Stimulated activated CD8-positive, alpha-beta memory T cell treated with anti-CD3 and anti-CD28 coated beads, Interleukin-7, amount 100 ng/mL, for 48 hours (primary cell): ENCODE measurements at regions not wholly inside any gene's neighbourhood (a gene's known extent, or its start where the extent isn't known, plus 50 kb on each side); places are given as distances from the start of the nearest gene placed in this dataset.

Experiments used
- DNase-seq, 2 donors: peaks; one replicate each; pipeline ENCODE4 v3.0.0-alpha.2; 2020; ENCODE audit warnings: low read depth in 1 of 2; ENCODE audit errors: extremely low read depth in 1 of 2

DNA sequence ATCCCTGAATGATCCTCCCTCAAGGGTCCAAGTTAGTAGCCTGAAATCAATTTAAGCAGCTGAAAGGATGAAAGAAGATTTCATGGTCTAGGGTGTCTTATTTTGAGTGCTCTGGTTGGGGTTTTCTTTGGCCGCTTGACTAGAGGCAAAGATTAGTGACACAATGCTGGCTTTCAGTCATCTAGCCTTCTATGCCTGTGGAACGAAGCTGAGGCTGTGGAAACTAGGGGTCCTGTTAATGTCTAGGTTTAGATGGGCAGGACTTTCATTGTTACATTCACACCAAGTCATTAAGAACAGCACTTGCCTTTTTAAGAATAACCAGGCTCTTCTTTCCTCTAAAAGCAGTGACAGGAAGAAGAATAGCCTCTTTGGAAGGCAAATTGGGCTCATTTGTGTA, 253.8 kb upstream of the E2F7 start:
- no peak for DNase-seq

DNA sequence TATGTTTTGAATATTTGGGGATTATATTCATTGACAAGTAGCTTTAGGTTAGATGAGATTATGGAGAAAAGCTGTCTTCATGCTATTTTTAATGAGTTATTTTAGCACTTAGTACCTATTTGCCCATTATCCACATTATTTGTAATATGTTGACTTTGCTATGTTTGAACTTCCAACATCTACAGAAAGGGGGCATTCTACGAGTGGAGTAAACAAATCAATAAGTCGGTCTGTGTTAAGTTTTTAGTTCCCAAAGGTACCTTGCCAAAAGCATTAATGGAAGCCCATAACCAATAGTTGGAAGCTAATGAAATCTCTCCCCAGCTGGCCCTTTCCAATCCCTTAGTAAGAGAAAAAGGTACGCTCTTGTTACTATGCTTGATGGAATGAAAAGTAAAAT, 250.0 kb upstream of the E2F7 start:
- DNase-seq = no peak

DNA sequence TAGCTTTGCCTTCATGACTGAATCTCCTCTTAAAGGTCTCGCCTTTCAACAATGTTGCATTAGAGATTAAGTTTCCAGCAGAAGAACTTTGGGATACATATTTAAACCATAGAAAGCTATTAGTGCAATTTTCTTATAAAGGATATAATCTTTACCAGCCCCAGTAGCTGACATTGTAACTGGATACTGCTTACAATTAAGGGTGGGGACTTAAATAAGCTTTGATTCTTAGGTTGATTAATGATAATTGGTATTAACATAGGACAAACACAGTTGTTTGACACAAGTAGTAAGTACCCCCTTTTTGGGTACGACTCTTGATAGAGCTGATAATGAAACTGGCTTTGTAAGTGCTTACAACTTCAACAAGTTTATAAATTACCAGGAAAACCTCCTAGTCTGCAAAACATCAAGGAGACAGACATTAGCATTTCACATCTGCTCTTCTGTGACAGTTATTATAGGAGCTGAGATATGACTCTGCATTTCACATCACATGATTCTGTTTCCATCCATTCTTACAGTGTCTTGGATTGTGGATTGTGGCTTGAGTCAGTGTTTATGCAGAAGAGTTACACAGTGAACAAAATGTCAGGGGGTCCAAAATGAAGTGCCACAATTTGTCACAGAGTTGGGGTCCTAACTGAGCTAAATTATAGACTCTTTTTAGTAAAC, 249.1 kb upstream of the E2F7 start:
- no peak for DNase-seq

DNA sequence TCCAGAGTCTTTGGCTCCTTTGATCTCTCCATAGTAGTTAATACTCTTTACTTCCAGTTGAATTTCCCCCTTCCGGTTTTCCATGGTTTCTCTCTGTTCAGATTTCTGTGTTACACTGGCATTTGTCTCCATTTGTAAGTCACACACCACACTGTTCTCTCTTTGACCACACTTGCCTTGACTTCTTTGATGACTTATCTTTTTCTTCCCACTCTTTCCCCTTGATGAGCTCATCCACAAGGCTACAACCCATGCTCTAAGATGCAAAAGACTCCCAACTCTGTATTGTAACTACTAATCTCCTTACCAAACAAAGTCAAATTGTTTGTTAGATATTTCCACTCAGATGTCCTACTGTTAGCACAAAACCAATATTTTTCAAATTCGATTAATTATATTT, 242.7 kb upstream of the E2F7 start:
- DNase-seq = no peak

DNA sequence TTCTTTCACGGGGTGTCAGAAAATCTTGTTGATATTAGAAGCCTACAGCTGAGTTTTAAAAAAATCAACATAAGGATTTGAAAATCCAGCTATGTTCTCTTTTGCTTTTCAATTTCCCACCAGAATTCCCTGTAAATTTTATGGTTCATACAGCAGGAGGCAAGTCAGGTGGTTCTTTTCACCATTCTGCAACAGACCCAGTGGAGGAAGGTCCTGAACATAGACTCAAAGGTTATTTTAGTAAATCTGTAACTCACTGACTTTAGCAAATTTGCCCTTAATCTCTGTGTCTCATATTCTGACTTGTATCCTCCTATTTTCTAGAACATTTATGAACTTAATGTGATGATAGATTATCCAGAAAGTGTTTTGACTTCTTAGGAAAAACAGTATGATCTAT, 235.4 kb upstream of the E2F7 start:
- DNase-seq = no peak

DNA sequence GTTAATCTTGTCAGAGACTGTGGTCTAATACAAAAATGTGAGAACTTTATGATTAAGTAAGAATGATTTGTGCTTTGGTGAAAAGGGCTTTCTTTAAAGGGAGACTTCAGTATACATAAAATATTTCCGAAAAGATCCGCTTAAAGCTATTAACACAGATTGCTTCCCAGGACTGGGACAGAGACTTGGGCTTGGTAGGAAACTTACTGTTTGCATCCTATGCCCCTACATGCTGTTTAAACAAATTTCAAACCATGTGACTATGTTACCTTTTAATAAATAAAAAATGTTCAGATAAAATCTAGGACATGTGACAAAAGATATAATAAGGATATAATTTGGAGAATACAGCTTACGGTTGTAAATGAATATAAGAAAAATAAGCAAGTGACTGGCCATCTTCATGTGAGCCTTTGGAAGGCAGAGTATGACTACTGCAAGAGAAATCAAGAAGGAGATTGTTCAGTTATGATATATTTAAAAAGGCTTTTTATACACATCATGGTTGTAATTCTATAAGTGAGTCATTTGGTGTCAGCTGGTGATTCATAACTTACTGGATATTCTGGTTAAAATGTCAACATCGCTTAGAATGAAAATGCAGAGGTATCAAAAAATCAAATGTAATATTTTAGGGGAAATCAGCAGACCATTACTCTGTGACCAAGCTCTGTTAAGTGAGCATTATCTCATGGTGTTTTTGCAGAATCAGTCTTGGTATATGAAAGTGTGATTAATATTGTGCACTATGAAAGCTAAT, 234.7 kb upstream of the E2F7 start:
- no peak for DNase-seq

DNA sequence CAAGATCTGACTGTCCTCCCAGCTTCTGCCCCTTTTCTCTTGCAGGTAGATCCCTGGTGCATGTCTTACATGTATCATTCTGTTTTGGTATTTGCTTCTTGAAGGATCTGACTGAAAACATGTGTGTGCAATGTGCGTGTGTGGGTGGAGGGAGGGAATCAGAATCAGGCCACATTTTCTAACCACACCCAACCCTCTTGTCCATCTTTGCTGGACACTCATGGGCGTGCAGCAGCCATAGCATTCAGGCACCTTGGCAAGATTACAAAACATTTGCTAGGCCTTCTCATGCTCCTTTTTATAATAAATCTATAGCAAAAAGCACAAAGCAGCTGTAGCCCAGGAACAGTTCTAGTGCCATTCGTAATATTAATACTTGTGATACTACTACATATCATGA, 233.6 kb upstream of the E2F7 start:
- DNase-seq = no peak

DNA sequence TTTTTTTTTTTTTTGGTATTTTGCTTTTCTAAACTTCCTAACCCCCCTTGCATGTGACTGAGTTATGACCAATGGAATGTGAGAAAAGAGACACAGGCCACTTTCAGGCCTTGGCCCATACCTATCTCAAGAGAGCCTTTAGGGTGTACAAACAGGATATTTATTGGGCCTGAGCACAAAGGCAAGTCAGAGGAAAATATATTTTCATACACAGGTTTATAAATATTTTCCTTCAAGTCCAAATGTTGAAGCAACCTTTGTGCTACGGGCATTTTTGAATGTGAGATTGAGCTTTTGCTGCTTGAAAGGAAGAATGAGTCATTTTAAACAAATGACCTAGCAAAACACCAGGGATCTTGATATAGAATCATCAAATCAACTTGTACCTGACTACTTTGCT, 228.6 kb upstream of the E2F7 start:
- no peak for DNase-seq

DNA sequence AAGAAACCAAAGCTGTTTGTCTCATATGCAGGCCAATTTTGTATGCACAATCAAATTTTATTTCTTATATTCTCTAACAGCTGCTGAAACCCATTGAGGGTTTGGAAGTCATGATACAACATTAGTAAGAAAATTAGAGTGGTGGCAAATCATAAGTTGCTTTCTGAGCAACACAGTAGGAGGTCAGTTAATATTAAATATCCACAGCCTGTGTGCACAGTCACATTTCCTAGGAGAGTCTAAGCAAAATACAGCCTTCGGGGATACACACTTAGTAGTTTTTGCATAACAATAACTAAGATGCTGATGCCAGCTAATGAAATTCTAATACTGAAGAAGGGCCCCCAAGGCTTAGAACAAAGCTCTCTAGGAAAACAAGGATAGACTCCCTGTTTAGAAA, 209.6 kb upstream of the E2F7 start:
- no peak for DNase-seq

DNA sequence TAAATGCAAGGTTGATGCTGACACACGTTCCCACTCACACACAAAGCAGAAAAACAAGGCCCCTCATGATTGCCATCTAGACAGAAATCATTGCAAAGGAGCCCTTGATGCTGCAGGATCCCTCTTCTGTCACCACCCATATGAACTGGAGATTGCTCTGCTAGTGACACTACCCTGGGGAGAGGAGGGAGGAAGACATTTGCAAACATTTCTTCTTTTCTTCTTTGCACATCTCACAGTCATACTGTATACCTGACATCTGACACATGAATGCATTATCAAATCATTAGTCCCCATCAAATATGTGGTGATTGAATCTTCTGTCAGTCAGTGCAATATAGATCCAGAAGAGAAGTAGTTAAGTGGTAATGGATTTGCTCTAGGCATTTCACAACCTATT, 208.5 kb upstream of the E2F7 start:
- no peak for DNase-seq

DNA sequence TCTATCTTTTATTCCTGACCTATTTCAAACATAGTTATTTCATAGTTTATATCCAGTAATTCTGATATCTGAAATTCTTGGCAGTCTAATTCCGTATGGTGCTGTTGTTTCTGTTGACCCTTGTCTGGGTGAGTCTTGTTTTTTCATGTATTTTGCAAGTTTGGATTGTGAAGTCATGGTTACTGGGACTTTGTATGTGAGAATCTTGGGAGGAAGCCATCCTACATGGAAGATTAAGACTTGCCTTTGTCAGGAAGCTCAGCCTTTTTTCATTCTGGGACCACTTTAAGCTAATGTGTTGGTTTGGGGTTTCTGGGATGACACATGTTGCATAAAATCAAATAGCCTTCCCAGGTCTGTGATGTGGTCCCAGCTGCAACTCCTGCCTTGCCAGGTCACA, 191.6 kb upstream of the E2F7 start:
- DNase-seq = no peak

DNA sequence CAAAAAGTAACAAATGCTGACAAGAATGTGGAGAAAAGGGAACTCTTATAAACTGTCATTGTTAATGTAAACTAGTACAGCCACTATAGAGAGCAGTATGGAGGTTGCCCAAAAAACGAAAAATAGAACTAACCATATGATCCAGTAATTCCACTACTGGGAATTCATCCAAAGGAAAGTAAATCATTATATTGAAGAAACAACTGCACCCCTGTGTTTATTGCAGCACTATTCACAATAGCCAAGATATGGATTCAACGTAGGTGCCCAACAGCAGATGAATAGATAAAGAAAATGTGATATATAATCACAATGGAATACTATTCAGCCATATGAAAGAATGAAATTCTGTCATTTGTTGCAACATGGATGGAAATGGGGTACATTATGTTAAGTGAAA, 188.0 kb upstream of the E2F7 start:
- DNase-seq = no peak

DNA sequence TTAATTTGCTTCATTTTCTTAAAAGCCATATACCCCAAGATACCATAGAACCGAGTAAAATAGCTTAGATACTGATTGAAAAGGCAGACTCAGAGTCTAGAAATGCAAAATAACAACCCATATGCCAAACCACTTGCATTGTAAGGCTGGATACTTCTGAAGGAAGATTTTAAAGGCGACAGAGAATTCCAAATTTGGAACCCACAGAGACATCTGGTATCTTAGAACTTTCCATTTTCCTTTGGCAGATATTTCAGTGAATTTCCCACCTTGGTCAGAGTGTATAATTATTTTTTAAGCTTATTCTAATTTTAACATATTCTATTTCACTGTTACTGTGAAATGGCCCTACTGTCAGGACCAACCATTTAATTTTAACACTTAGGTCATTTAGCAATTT, 186.4 kb upstream of the E2F7 start:
- no peak for DNase-seq

DNA sequence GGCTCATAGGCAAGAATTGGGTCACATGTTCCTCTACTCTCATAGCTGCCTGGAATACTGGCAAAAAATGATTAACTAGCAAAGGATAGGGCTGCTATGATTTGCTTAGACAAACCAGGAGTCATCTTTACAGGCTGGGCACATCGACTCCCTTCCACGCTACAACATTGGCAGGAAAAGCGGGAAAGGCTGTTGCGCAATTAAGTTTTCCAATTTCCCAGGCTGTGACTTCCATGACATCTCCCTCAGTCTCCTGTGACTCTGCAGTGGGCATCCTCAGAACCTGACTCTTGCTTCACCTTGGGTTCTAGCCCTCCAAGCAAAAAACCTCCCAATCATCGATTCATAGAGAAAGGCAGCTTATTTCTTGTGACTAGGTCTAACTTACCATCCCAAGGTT, 184.5 kb upstream of the E2F7 start:
- no peak for DNase-seq

DNA sequence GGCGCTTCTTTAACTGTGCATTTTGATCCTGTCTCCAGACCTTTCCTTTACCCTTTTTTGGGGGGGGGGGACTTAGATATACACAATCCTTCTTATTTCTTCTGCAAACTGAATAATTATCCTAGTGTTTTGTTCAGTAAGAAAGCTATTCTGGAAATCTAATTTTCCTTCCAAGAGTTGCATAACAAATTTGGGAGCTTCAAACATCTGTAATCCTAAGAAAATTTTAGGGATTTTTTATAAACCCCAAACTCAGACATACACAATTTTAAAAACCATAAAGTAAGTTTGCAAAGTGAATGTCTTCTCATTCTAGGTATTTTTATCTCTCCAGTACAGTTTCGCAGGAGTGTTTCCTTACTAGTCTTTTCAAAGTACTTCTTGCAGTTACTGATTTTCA, 182.7 kb upstream of the E2F7 start:
- DNase-seq = no peak

DNA sequence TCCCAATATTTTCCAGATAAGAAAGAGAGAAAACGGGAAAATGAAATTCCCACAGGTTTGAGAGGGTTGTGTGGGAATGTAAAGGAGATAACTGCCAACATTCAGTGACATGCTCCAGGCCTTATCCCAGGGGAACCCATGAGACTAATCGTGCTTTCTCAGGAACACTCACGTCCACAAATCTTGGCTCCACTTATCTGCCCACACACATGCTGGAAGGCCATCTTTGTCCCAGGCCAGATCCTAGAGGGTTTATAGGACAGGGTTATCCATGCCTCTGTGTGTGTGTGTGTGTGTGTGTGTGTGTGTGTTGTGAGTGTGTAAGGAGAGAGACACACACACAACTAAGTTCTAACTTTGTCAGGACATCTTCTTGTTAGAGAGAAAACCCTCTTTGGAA, 182.2 kb upstream of the E2F7 start:
- DNase-seq = no peak

DNA sequence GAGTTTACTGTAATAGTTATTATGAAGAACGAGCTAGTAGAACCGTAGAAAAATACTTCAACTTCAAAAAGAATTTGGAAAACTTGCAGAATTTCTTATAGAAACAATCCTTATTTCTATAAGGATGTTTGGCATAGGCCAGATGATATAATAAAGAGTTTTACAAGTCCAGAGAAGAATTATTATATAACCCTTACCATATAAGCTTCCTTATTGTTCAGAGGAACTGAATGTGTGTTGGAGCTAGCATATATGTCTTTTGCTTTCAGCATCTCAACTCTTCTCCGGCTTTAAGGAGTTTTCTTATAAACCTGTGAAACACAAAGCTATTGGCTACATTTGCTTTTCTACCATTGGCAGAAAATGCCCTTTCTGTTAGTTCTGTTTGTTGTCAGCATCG, 178.0 kb upstream of the E2F7 start:
- DNase-seq = no peak

DNA sequence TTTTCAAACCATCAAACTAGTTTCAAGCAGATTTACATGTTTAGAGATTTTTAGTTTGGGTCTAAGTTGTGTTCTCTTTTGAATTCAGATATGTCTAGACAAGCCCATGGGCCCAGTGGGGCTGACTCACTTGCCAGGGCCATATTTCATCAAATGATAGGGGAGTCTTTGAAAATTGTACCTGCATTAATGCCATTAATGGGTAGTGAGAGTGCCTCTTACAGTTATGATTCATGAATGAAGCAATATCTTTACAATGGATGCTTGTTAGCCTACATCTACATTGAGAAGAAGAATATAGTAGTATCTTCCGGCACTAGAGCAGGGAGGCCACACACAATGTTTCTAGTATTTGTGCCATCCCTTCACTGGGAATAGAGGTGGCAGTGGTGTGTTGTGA, 174.2 kb upstream of the E2F7 start:
- no peak for DNase-seq

DNA sequence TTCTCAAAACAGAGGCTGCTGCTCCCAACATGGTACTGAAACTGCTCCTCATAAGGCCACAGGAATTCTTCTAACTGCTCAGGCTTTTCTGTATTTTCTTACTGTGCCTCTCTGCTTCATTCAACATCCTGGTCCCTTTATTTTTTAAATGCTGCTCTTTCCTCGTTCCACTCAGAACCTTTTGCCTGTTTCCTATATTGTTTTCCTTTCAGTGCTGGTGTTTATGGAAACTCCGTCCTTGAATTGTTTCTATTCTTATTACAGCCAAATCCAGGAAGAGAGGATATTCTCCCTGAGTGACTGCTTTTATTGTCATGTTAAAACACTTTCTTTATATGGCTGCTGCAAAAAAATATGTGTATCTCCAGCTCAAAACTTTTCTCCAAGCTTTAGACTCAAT, 173.0 kb upstream of the E2F7 start:
- DNase-seq = no peak

DNA sequence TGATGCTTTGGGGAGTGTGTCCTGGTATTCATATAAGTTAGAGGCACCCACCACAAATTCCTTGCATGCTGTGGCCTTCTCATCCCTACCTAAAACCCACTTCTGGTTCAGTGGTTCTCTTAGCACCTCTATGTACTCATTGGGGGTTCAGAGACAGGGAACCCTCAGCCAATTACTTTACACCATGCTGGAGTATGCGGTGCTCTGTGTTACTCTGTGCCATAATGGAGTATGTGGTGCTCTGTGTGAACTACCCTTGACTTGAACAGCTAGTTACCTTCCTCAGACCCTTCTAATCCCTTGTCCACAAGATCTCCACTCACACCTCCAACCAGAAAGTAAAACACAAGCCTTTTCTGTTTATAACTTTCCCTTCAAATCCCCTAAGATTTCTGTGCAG, 172.5 kb upstream of the E2F7 start:
- DNase-seq = no peak

DNA sequence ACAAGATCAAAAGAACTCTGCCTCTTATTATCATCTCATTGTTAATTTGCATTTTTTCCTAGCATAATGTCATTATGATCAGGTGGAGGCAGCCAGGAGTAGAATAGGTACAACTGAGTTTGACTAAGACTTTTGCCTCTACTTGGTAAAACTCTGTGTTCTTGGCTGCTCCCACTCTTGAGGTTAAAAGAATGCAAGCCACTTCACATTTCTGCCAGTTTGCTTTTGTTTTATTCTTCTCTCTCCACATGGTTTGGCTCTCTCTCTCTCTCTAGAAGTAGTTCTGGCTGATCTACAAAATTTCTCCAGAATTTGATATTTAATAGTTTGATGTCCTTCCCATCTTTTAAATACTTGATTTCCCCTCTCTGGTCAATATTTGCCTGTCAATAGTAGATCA, 170.7 kb upstream of the E2F7 start:
- DNase-seq = no peak

DNA sequence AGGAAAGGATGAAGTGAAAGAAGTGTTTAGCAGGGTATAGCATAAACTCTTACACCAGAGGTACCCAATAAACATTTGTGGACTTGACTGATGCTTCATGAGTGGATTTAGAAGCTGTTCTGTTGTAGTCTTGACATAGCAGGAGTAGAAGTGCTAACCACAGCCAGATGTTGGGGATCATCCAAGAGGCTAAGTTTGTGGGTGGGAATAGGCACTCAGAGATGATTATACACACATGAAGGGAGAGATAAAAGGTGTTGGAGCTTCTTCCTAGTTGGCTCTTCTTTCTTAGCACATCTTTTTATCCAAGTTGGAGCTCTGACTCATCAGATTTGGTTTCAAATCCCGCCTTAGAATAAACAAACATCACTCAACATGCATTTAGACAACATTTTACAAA, 166.7 kb upstream of the E2F7 start:
- no peak for DNase-seq

DNA sequence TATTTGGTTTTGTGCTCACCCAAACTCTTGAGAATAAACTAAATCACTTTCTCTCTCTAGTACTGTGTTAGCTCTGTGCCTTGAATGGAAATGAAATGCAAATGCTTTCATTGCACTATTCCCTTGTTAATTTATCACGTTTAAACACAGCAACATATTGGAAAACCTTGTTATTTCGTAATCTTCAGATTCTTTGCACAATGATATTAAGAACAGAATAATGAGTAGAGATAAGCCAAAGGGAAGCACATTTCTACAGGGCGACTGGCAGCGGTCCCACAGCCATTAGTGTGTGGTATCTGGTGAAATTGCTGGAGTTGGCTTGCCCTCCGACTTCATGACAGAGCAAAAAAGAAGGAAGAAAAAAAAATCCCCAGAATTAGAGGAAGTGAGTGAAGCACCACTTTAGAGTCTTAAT, 166.1 kb upstream of the E2F7 start:
- no peak for DNase-seq
